ENCODE measurements at regions not wholly inside any gene's neighbourhood (a gene's known extent, or its start where the extent isn't known, plus 50 kb on each side); places are given as distances from the start of the nearest gene placed in this dataset.

- TF ChIP-seq CTCF (conservative IDR thresholded peaks at IDR 0.05), result no peak
- H3K9me3 Mint-ChIP-seq, result peaks cover 2% of the 10 kb centered on the region
- H3K4me1 Mint-ChIP-seq (ENCODE audit: unreplicated experiment), result peaks cover 9% of the 10 kb centered on the region
- H3K27ac Mint-ChIP-seq, result no peak overlapping the region
- DNase-seq (ENCODE audit: extremely low spot score, unreplicated experiment), result no peak
- no peaks in the 10 kb centered on the region for H3K27me3 Mint-ChIP-seq
- no peak overlapping the region for H3K4me3 Mint-ChIP-seq
- no peaks in the 10 kb centered on the region for H3K36me3 Mint-ChIP-seq
These were observed 364.7 kb downstream of the GPD2 start for GRCh38 chr2:156800781-156801361.

- TF ChIP-seq CTCF (conservative IDR thresholded peaks at IDR 0.05), result no peak
- Mint-ChIP-seq H3K36me3 (no peaks in the 10 kb centered on the region), H3K4me1 (ENCODE audit: unreplicated experiment) (peaks cover 9% of the 10 kb centered on the region), H3K27me3 (no peaks in the 10 kb centered on the region), H3K4me3 (peak overlapping the region; percentile 59), H3K27ac (no peak overlapping the region), H3K9me3 (peaks cover 4% of the 10 kb centered on the region)
- DNase-seq (ENCODE audit: extremely low spot score, unreplicated experiment), result no peak
These were observed 367.1 kb downstream of the GPD2 start for GRCh38 chr2:156803243-156803642.

DNA sequence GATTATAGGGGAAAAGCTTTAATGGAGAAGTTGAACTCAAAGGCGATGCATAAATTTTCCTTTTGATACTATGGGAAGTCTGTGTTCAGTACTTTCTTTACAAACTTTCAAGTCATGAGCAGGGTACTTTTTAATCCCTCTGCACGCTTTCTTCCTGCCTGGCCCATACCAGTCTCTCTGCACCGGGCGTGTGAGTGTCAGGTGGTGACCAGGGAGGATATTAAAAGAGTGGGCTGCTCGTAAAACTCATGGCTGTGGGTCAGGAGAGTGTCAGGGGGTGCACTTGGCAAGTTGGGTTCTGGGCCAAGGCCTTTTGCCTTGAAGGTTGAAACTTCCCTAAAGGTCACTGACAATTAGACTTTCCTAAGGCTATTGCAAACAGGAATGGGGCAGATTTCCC is 367.8 kb downstream of the GPD2 start:
- no peak for TF ChIP-seq CTCF (conservative IDR thresholded peaks at IDR 0.05)
- DNase-seq (ENCODE audit: extremely low spot score, unreplicated experiment), result no peak
- Mint-ChIP-seq H3K4me3 (peak overlapping the region; percentile 59), H3K27me3 (no peaks in the 10 kb centered on the region), H3K9me3 (peaks cover 4% of the 10 kb centered on the region), H3K4me1 (ENCODE audit: unreplicated experiment) (peaks cover 9% of the 10 kb centered on the region), H3K27ac (no peak overlapping the region), H3K36me3 (no peaks in the 10 kb centered on the region)

DNA sequence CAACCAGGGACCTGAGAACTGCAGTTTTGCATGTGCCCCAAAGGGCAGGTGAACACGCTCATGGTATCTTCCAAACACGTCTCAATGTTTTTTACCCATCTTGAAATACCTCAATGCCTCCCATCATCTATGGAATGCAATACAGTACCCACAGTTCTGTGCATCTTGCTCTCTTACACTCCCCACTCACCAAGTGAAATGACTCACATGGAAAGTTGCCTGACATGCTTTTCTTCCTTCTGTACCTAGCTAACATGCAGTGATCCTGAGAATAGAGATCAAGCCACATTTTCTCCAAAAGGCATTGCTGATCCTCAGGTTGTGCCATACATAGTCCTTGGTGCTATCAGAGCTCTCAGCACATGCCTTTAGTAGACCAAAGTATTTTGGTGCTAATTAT is 373.9 kb downstream of the GPD2 start:
- Mint-ChIP-seq H3K4me3 (no peak overlapping the region), H3K9me3 (peaks cover 4% of the 10 kb centered on the region), H3K27ac (no peak overlapping the region), H3K36me3 (no peaks in the 10 kb centered on the region), H3K27me3 (no peaks in the 10 kb centered on the region), H3K4me1 (ENCODE audit: unreplicated experiment) (no peaks in the 10 kb centered on the region)
- TF ChIP-seq CTCF (conservative IDR thresholded peaks at IDR 0.05), result no peak
- no peak for DNase-seq (ENCODE audit: extremely low spot score, unreplicated experiment)

- no peak for TF ChIP-seq CTCF (conservative IDR thresholded peaks at IDR 0.05)
- Mint-ChIP-seq H3K36me3 (no peaks in the 10 kb centered on the region), H3K27ac (no peak overlapping the region), H3K4me1 (ENCODE audit: unreplicated experiment) (no peaks in the 10 kb centered on the region), H3K4me3 (no peak overlapping the region), H3K9me3 (no peaks in the 10 kb centered on the region), H3K27me3 (no peaks in the 10 kb centered on the region)
- no peak for DNase-seq (ENCODE audit: extremely low spot score, unreplicated experiment)
These were observed 376.3 kb downstream of the GPD2 start for GRCh38 chr2:156812496-156812895.

GRCh38 chr2:156817430-156817829 is 381.3 kb downstream of the GPD2 start:
- Mint-ChIP-seq H3K27me3 (no peaks in the 10 kb centered on the region), H3K27ac (no peak overlapping the region), H3K9me3 (no peaks in the 10 kb centered on the region), H3K4me1 (ENCODE audit: unreplicated experiment) (no peaks in the 10 kb centered on the region), H3K36me3 (no peaks in the 10 kb centered on the region), H3K4me3 (no peak overlapping the region)
- DNase-seq (ENCODE audit: extremely low spot score, unreplicated experiment), result no peak
- no peak for TF ChIP-seq CTCF (conservative IDR thresholded peaks at IDR 0.05)
